Loucy (cell line): ENCODE measurements at regions not wholly inside any gene's neighbourhood (a gene's known extent, or its start where the extent isn't known, plus 50 kb on each side); places are given as distances from the start of the nearest gene placed in this dataset.

Source experiments
- H2AFZ ChIP-seq: fragments of 200-600 bp; sonication (generic); 2 replicates; pipeline ENCODE4 v1.6.0; 2016; ENCODE audit warnings: antibody characterized with exemption, mild to moderate bottlenecking, low read length, moderate library complexity
- H3F3A ChIP-seq: fragments of 200-600 bp; 2 replicates; pipeline ENCODE4 v1.6.0; 2016; ENCODE audit warnings: antibody characterized with exemption, low read depth, mild to moderate bottlenecking
- H3K27me3 ChIP-seq: fragments of 200-600 bp; sonication (generic); 2 replicates; pipeline ENCODE4 v1.6.1; 2014; ENCODE audit warnings: low read length, mild to moderate bottlenecking; ENCODE audit not compliant: insufficient read depth, poor library complexity, severe bottlenecking
- H3K36me3 ChIP-seq: fragments of 200-600 bp; sonication (generic); 2 replicates; pipeline ENCODE4 v1.6.1; 2016; ENCODE audit warnings: low read length; ENCODE audit not compliant: insufficient read depth
- H3K4me1 ChIP-seq: fragments of 200-600 bp; sonication (generic); 2 replicates; pipeline ENCODE4 v1.5.1; 2014; ENCODE audit warnings: low read length, mild to moderate bottlenecking; ENCODE audit not compliant: insufficient read depth, poor library complexity, severe bottlenecking
- H3K4me2 ChIP-seq: fragments of 200-600 bp; sonication (generic); 2 replicates; pipeline ENCODE4 v1.6.0; 2014; ENCODE audit warnings: antibody characterized with exemption, low read length, low read depth, mild to moderate bottlenecking; ENCODE audit not compliant: poor library complexity, severe bottlenecking
- H3K4me3 ChIP-seq: fragments of 200-600 bp; sonication (generic); 2 replicates; pipeline ENCODE4 v1.5.1; 2014; ENCODE audit warnings: low read length, mild to moderate bottlenecking, mixed read lengths; ENCODE audit not compliant: poor library complexity, severe bottlenecking
- H3K79me2 ChIP-seq: fragments of 200-600 bp; sonication (generic); 2 replicates; pipeline ENCODE4 v1.6.1; 2014; ENCODE audit warnings: low read length; ENCODE audit not compliant: insufficient read depth
- H3K9ac ChIP-seq: fragments of 200-600 bp; sonication (generic); 2 replicates; pipeline ENCODE4 v1.6.0; 2014; ENCODE audit warnings: mild to moderate bottlenecking, low read depth, low read length, moderate library complexity; ENCODE audit not compliant: poor library complexity, severe bottlenecking
- H3K9me2 ChIP-seq: fragments of 200-600 bp; sonication (generic); replicated peaks from 2 replicates; pipeline ENCODE4 v1.6.1; 2016; ENCODE audit warnings: low read depth, low read length, mixed read lengths
- H3K9me3 ChIP-seq: fragments of 200-600 bp; sonication (generic); 2 replicates; pipeline ENCODE4 v1.6.1; 2014; ENCODE audit warnings: mild to moderate bottlenecking, antibody characterized with exemption, low read length, low read depth; ENCODE audit not compliant: insufficient read depth
- H4K20me1 ChIP-seq: fragments of 200-600 bp; sonication (generic); 2 replicates; pipeline ENCODE4 v1.6.0; 2014; ENCODE audit warnings: antibody characterized with exemption, low read length, mild to moderate bottlenecking; ENCODE audit not compliant: insufficient read depth, poor library complexity, severe bottlenecking
- EZH2phosphoT487 ChIP-seq: fragments of 200-600 bp; IDR thresholded peaks from 2 replicates; pipeline ENCODE4 v1.6.1; 2018; ENCODE audit warnings: antibody characterized with exemption, mild to moderate bottlenecking, moderate library complexity, borderline replicate concordance
- TF ChIP-seq, protein P1 (sequence below): fragments of 200-600 bp; sonication (generic); conservative IDR thresholded peaks from 2 replicates; pipeline ENCODE4 v1.5.1; 2014; ENCODE audit warnings: mild to moderate bottlenecking, antibody characterized with exemption, low read length

DNA sequence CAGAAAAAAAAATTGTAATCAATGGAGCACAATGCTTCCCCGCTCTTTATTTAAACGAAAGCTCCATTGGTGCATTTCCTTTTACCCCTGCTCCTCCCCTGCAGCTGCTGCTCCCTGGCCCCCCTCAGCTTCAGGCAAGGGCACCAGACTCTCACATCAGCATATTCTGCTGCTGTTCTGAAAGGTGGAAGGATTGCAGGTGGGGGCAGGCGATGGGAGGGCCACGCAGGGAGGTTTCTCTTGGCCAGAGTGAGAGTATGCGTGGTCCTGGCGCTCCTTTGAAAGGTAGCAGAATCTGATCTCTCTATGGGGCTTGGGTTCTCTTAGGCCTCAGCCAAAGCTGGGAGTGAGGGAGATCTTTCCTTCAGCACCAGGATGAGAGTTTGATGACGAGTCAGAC, 240.9 kb upstream of the CADM1 start:
- Histone ChIP-seq H3K79me2 (no peaks in the 10 kb centered on the region), H3K9ac (no peak overlapping the region), H3F3A (no peaks in the 10 kb centered on the region), H3K4me2 (no peak overlapping the region), H3K4me1 (no peaks in the 10 kb centered on the region), H3K36me3 (no peaks in the 10 kb centered on the region), H2AFZ (no peak overlapping the region), H3K9me2 (no peaks in the 10 kb centered on the region), H4K20me1 (no peaks in the 10 kb centered on the region), H3K4me3 (no peak overlapping the region), H3K9me3 (0 out of 2 replicates have a peak, but pooled peaks cover 2% of the 10 kb centered on the region), H3K27me3 (no peaks in the 10 kb centered on the region)
- TF ChIP-seq EZH2phosphoT487, result no peak
- TF ChIP-seq, protein P1, sequence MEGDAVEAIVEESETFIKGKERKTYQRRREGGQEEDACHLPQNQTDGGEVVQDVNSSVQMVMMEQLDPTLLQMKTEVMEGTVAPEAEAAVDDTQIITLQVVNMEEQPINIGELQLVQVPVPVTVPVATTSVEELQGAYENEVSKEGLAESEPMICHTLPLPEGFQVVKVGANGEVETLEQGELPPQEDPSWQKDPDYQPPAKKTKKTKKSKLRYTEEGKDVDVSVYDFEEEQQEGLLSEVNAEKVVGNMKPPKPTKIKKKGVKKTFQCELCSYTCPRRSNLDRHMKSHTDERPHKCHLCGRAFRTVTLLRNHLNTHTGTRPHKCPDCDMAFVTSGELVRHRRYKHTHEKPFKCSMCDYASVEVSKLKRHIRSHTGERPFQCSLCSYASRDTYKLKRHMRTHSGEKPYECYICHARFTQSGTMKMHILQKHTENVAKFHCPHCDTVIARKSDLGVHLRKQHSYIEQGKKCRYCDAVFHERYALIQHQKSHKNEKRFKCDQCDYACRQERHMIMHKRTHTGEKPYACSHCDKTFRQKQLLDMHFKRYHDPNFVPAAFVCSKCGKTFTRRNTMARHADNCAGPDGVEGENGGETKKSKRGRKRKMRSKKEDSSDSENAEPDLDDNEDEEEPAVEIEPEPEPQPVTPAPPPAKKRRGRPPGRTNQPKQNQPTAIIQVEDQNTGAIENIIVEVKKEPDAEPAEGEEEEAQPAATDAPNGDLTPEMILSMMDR, result no peak

DNA sequence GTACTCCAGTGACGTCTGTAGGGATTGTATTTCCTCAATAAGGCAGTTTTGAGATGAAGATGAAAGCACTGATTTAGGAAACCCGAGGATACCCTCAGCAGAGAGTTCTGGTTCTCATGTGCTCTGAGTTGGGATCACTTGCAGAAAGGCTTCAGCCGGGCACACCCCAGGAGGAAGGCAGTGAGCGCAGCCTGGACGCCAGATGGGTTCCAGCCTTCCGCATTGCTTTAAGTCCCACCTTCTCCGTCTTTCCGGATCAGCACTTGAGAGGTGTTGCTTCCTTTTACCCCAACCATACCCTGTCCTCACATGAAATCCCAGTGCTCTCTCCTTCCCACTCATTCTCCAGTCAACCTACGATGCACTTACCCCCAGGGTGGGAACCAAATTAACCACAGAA, 239.5 kb upstream of the CADM1 start:
- 0 out of 2 replicates have a peak, but pooled peaks cover 1% of the 10 kb centered on the region for H3K9me3 ChIP-seq
- H3K4me2 ChIP-seq, result no peak overlapping the region
- TF ChIP-seq EZH2phosphoT487, result no peak
- TF ChIP-seq, protein P1, result no peak
- no peak overlapping the region for H2AFZ ChIP-seq
- H3F3A ChIP-seq, result no peaks in the 10 kb centered on the region
- no peaks in the 10 kb centered on the region for H4K20me1 ChIP-seq
- H3K9me2 ChIP-seq, result no peaks in the 10 kb centered on the region
- H3K27me3 ChIP-seq, result no peaks in the 10 kb centered on the region
- no peak overlapping the region for H3K9ac ChIP-seq
- H3K4me3 ChIP-seq, result no peak overlapping the region
- H3K36me3 ChIP-seq, result no peaks in the 10 kb centered on the region
- H3K4me1 ChIP-seq, result no peaks in the 10 kb centered on the region
- no peaks in the 10 kb centered on the region for H3K79me2 ChIP-seq

DNA sequence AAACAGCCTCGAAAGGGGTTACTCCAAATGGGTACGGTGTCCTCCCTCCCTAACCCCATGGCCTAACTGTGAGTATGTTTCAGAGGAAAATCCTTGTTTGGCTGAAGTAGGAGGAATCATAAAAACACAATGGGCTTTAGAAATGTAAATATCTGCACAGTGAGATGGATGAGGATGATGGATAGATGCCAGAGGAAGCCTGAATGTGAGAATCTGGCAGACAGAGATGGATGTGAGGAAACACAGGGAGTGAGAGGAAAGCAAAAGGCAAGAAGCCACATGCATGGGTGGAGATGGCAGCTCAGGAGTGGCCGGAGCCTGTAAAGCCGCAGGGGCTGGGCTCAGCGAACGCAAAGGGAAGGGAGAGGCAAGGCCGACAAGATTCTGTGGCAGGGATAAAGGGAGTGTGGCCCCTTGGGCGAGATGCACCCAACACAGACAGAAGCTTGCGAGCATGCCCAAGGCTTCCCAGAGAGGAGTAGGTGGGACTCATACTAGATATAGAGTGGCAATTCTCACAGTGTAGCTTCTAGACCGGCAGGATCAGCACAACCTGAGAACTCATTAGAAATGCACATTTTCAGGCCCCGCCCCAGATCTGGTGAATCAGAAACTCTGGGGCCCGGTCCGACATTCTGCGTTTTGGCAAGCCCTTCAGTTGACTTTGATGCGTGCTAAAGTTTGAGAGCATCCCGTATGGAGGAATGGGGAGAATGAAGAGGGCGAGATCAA, 237.3 kb upstream of the CADM1 start:
- no peaks in the 10 kb centered on the region for H3K9me2 ChIP-seq
- no peaks in the 10 kb centered on the region for H3K27me3 ChIP-seq
- no peak overlapping the region for H3K4me2 ChIP-seq
- H3K9me3 ChIP-seq, result no peaks in the 10 kb centered on the region
- H3K9ac ChIP-seq, result no peak overlapping the region
- no peaks in the 10 kb centered on the region for H3F3A ChIP-seq
- H4K20me1 ChIP-seq, result no peaks in the 10 kb centered on the region
- no peak overlapping the region for H3K4me3 ChIP-seq
- H2AFZ ChIP-seq, result no peak overlapping the region
- H3K36me3 ChIP-seq, result no peaks in the 10 kb centered on the region
- TF ChIP-seq EZH2phosphoT487, result no peak
- TF ChIP-seq, protein P1, result no peak
- H3K4me1 ChIP-seq, result no peaks in the 10 kb centered on the region
- no peaks in the 10 kb centered on the region for H3K79me2 ChIP-seq
